ENCODE measurements at regions not wholly inside any gene's neighbourhood (a gene's known extent, or its start where the extent isn't known, plus 50 kb on each side); places are given as distances from the start of the nearest gene placed in this dataset.

- TF ChIP-seq CTCF (IDR thresholded peaks at IDR 0.05), result no peak
- TF ChIP-seq POLR2A (IDR thresholded peaks at IDR 0.05), result no peak
These were observed 1806.0 kb downstream of the MRPL39 start for GRCh38 chr21:23801292-23801691.

Data from vagina (tissue), 2 donors.